Endothelial cell of umbilical vein (primary cell): ENCODE measurements at regions not wholly inside any gene's neighbourhood (a gene's known extent, or its start where the extent isn't known, plus 50 kb on each side); places are given as distances from the start of the nearest gene placed in this dataset.

Experiments used
- EZH2 ChIP-seq: IDR thresholded peaks from 2 replicates; pipeline ENCODE4 v1.6.1; 2012; ENCODE audit warnings: borderline replicate concordance, low read depth, mild to moderate bottlenecking, moderate library complexity, low read length, inconsistent platforms; ENCODE audit not compliant: severe bottlenecking
- MYC ChIP-seq: IDR thresholded peaks from one replicate; pipeline ENCODE4 v1.6.1; 2011; ENCODE audit warnings: mild to moderate bottlenecking, low read depth, low read length
- POLR2A ChIP-seq: IDR thresholded peaks from 2 replicates; pipeline ENCODE4 v1.6.1; 2012; ENCODE audit warnings: low read depth, mild to moderate bottlenecking, control low read depth, low read length
- POLR2AphosphoS5 ChIP-seq: IDR thresholded peaks from 2 replicates; pipeline ENCODE4 v1.6.1; 2012; ENCODE audit warnings: low read depth, mild to moderate bottlenecking, control low read depth, low read length, moderate library complexity; ENCODE audit not compliant: insufficient read depth
- TF ChIP-seq, protein P1 (sequence below), 2 donors: IDR thresholded peaks; 1 replicate in 1 of 2; 2 replicates in 1 of 2; pipeline ENCODE4 v1.5.1; 2011; ENCODE audit warnings: low read length in 2 of 2, mild to moderate bottlenecking in 2 of 2, moderate library complexity in 2 of 2, control low read depth in 1 of 2, inconsistent platforms in 1 of 2, low read depth in 1 of 2; ENCODE audit not compliant: insufficient read depth in 1 of 2; ENCODE audit errors: extremely low read depth in 1 of 2
- TF ChIP-seq, protein P2 (sequence below): IDR thresholded peaks from 2 replicates; pipeline ENCODE4 v1.6.1; 2011; ENCODE audit not compliant: insufficient read depth, insufficient read length

DNA sequence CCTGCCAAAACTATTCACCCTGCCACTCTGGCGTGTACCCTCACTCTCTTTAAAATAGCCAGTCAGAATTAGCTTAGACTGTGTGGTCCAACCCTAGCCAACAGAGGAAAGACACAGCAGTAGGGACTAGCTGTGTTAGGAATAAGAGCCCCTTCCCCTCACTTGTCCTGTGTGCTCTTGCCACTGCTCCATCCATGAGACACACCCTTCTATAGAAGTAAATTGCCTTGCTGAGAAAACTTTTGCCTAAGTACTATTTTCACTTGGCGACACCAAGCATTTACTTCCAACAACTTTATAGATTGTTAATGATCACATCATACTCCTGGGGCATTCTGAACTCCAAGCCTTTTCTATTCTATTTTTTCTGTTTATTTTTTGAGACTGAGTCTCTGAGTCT, 170.2 kb upstream of the TRIM24 start:
- TF ChIP-seq, protein P1, sequence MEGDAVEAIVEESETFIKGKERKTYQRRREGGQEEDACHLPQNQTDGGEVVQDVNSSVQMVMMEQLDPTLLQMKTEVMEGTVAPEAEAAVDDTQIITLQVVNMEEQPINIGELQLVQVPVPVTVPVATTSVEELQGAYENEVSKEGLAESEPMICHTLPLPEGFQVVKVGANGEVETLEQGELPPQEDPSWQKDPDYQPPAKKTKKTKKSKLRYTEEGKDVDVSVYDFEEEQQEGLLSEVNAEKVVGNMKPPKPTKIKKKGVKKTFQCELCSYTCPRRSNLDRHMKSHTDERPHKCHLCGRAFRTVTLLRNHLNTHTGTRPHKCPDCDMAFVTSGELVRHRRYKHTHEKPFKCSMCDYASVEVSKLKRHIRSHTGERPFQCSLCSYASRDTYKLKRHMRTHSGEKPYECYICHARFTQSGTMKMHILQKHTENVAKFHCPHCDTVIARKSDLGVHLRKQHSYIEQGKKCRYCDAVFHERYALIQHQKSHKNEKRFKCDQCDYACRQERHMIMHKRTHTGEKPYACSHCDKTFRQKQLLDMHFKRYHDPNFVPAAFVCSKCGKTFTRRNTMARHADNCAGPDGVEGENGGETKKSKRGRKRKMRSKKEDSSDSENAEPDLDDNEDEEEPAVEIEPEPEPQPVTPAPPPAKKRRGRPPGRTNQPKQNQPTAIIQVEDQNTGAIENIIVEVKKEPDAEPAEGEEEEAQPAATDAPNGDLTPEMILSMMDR (IDR thresholded peaks at IDR 0.05; ENCODE audit: extremely low read depth in 1 of 2, insufficient read depth in 1 of 2, low read depth in 1 of 2, low read length in 2 of 2): no peak
- TF ChIP-seq POLR2A (no peak), POLR2AphosphoS5 (no peak), EZH2 (no peak), MYC (no peak)
- TF ChIP-seq, protein P2, sequence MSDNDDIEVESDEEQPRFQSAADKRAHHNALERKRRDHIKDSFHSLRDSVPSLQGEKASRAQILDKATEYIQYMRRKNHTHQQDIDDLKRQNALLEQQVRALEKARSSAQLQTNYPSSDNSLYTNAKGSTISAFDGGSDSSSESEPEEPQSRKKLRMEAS: no peak
